GM13977 (cell line): ENCODE measurements at regions not wholly inside any gene's neighbourhood (a gene's known extent, or its start where the extent isn't known, plus 50 kb on each side); places are given as distances from the start of the nearest gene placed in this dataset.

Experiments used
- DNase-seq: peaks from one replicate; pipeline ENCODE4 v3.0.0; 2012; ENCODE audit warnings: low spot score
- in situ Hi-C: fragments of 300-500 bp; cut with MboI; formaldehyde crosslinking; loops from one replicate; pipeline ENCODE4 v1.12.0; 2022; ENCODE audit warnings: low sequenced_read_pairs, low pct_unique_long_range_greater_than_20kb, mixed read lengths, inconsistent platforms; ENCODE audit not compliant: unreplicated experiment
- TF ChIP-seq, protein P1 (sequence below): IDR thresholded peaks from 2 replicates; pipeline ENCODE4 v1.5.1; 2012; ENCODE audit warnings: mild to moderate bottlenecking, control low read depth; ENCODE audit not compliant: insufficient read depth; ENCODE audit errors: extremely low read depth, missing control alignments

DNA sequence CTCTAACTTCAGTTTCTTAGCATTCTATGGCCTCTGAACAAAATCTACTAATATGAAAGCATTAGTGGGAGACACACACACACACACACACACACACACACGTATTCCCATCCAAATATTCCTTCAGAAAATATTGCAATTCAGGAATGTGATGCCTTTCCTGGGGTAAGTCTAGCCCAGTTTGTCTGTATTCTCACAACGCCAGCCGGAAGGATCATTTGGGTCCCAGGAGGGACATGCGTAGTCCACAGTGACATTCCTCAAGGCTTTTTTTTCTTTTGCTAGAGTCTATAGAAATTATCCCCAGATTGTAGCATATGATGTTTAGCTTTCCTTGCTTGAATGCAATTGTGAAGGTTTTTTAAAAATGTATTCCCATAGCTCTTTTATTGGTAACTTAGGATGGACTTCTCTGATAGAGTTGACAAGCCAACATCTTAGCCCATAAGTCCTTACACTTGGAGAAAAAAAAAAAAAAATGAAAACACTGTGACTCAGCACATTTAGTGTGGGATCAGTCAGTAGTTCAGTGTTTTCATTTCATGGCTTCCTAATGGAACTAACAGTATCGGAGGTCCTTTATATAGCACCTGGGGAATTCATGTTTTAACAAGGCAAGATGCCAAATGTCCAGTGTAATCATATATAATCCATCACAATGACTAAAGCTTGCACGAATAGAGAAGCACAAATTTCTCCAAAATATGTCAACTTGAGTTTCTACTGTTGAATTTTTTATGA is 316.5 kb downstream of the DIRAS2 start:
- in situ Hi-C loops = no loop called here
- TF ChIP-seq, protein P1, sequence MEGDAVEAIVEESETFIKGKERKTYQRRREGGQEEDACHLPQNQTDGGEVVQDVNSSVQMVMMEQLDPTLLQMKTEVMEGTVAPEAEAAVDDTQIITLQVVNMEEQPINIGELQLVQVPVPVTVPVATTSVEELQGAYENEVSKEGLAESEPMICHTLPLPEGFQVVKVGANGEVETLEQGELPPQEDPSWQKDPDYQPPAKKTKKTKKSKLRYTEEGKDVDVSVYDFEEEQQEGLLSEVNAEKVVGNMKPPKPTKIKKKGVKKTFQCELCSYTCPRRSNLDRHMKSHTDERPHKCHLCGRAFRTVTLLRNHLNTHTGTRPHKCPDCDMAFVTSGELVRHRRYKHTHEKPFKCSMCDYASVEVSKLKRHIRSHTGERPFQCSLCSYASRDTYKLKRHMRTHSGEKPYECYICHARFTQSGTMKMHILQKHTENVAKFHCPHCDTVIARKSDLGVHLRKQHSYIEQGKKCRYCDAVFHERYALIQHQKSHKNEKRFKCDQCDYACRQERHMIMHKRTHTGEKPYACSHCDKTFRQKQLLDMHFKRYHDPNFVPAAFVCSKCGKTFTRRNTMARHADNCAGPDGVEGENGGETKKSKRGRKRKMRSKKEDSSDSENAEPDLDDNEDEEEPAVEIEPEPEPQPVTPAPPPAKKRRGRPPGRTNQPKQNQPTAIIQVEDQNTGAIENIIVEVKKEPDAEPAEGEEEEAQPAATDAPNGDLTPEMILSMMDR = no peak
- no peak for DNase-seq

DNA sequence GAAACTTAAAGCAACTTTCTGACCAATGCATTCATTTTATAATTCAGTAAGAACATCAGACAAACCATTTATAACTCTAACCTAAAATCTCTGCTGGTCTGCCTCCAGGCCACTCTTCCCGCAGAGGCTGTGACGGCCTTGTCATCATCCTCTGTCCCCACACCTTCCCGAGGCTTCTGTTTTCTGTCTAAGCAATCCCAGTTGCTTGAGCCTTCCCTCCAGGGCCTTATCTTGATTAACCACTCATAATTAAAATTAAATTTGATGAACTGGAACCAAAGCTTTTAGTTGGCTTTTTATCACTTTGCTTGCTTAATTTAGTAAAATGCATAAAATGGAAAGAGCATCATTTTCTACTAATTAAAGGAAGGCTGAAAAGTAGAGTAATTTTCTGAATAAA is 312.4 kb downstream of the DIRAS2 start:
- DNase-seq = no peak
- TF ChIP-seq, protein P1 = no peak
- in situ Hi-C loops = no loop called here

DNA sequence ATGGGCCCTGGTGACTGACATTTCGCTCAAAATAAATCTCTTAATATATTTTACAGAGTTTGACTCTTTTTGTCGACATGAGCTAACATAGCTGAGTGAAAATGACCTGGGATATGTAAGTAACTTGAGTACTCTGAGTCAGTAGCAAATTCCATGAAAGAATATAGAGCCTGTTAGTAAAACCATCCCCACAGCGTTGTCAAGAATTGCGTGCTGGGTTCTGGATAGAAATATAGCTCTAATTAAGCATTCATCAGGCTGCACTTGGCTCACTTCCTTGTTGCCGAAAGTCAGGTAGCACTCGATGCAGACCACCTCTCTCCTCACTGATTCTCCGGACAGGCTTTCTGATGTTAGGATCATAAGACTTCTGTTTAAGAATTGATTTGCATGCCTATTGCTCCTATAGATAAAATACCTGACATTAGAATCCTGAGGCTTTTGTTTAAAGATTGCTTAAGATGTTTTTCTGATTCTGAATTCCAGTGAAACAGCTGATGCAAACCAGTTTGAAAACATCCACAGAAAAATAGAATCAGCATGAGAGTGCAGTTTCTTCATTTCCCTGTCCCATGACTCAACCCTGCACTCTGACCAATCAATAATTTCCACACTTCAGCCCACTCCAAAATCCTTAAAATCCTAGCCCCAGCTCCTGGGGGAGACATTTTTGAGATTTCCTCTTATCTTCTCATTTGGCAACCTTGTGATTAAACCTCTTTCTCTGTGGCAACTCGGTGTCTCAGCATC is 310.6 kb downstream of the DIRAS2 start:
- TF ChIP-seq, protein P1 = no peak
- in situ Hi-C loops = no loop called here
- no peak for DNase-seq

DNA sequence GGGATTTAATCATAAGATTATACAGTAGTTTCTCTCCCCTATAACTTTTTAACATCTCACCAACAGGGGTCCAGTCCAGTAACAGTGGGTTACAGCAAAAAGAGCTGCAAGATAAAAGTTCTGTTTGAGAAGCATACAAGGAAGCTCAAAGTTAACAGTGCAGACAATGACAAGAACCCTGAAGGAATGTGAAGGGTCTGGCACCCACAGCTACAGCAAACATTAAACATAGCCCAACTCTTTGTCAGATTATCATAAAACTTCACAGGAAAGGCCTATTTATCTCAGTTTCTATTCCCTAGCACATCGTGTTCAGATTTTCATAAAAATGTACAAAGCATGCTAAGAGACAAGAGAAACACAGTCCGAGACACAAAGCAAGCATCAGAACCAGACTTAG is 309.4 kb downstream of the DIRAS2 start:
- TF ChIP-seq, protein P1 = no peak
- no peak for DNase-seq
- in situ Hi-C loops = no loop called here

DNA sequence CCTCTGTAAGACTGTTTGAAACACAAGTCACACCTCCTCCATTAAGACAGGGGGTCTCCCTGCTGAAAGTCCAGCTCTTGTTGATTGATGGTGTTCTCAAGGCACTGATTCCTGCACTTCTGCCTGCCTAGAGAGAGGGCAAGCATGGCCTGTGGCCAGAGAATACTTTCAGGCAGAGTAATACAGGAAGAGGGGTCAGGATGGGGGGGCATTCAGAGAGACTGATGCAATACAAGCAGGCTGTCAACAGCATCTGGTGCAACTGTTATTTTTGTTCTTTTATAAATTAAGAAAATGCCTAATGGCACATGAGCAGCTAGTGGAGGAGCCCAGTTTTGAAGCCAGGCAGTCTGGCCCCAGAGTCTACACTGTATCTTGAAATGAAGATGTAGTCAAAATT is 302.2 kb downstream of the DIRAS2 start:
- DNase-seq = no peak
- TF ChIP-seq, protein P1 = no peak
- in situ Hi-C loops = no loop called here

DNA sequence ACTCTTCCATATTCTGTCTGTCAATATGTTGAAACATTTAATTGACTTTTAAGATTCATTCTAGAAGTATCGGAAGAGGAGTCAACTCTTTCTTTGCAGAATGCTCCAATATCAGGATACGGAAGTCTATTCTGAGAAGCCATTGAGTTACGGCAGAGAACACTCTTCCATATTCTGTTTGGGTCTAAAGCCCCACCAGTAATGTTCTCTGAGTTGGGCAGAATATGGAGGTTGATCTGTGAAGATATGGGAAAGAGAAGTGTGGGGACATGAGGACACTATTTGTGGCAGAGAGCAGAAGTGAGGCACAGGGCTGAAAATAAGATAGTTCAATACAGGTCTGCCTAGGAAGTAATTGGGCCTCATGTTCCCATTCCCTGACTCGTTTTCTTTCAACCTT is 300.0 kb downstream of the DIRAS2 start:
- in situ Hi-C loops = no loop called here
- TF ChIP-seq, protein P1 = no peak
- DNase-seq = no peak
